Mesenchymal stem cell (in vitro differentiated cells and primary cell): ENCODE measurements at regions not wholly inside any gene's neighbourhood (a gene's known extent, or its start where the extent isn't known, plus 50 kb on each side); places are given as distances from the start of the nearest gene placed in this dataset.

Experiments
- DNase-seq: peaks from one replicate; pipeline ENCODE4 v3.0.0-alpha.2; 2013
- H2AFZ ChIP-seq: one replicate; pipeline ENCODE4 v1.6.1; 2013; ENCODE audit warnings: low read depth, mild to moderate bottlenecking, control low read depth, inconsistent platforms, low read length, moderate library complexity
- H2AK5ac ChIP-seq: 2 replicates; pipeline ENCODE4 v1.6.1; 2013; ENCODE audit warnings: low read length, moderate library complexity, mild to moderate bottlenecking, inconsistent platforms; ENCODE audit not compliant: severe bottlenecking
- H2BK120ac ChIP-seq: one replicate; pipeline ENCODE4 v1.6.1; 2013; ENCODE audit warnings: low read depth, mild to moderate bottlenecking, inconsistent platforms, low read length, moderate library complexity
- H2BK12ac ChIP-seq, 2 experiments: one replicate each; pipeline ENCODE4 v1.6.1; 2013; ENCODE audit warnings: inconsistent platforms in 2 of 2, low read length in 2 of 2, mild to moderate bottlenecking in 2 of 2, moderate library complexity in 2 of 2, control low read depth in 1 of 2
- H2BK15ac ChIP-seq: one replicate; pipeline ENCODE4 v1.6.1; 2013; ENCODE audit warnings: mild to moderate bottlenecking, low read depth, inconsistent platforms; ENCODE audit not compliant: poor library complexity, severe bottlenecking
- H2BK5ac ChIP-seq: 2 replicates; pipeline ENCODE4 v1.6.1; 2013; ENCODE audit warnings: low read depth, mild to moderate bottlenecking, low read length, control low read depth, inconsistent platforms; ENCODE audit not compliant: poor library complexity, severe bottlenecking
- H3K14ac ChIP-seq, 2 experiments: one replicate each; pipeline ENCODE4 v1.6.1; 2013; ENCODE audit warnings: inconsistent platforms in 2 of 2, low read length in 2 of 2, control low read depth in 1 of 2, mild to moderate bottlenecking in 1 of 2, moderate library complexity in 1 of 2
- H3K18ac ChIP-seq, 2 experiments: one replicate each; pipeline ENCODE4 v1.6.1; 2013; ENCODE audit warnings: inconsistent platforms in 2 of 2, low read length in 2 of 2, control low read depth in 1 of 2, low read depth in 1 of 2, mild to moderate bottlenecking in 1 of 2
- H3K23ac ChIP-seq, 2 experiments: one replicate each; pipeline ENCODE4 v1.6.1; 2013; ENCODE audit warnings: inconsistent platforms in 2 of 2, low read length in 2 of 2, mild to moderate bottlenecking in 2 of 2, moderate library complexity in 2 of 2, control low read depth in 1 of 2
- H3K27ac ChIP-seq: 2 replicates; pipeline ENCODE4 v1.5.1; 2013; ENCODE audit warnings: mild to moderate bottlenecking, moderate library complexity, low read length, control low read depth, inconsistent platforms; ENCODE audit not compliant: poor library complexity, severe bottlenecking
- H3K27me3 ChIP-seq, 2 experiments: 2 replicates each; pipeline versions ENCODE4 v1.6.1 to v1.7.0; 2013; ENCODE audit warnings: low read length in 2 of 2, mild to moderate bottlenecking in 2 of 2, moderate library complexity in 2 of 2, control low read depth in 1 of 2, inconsistent platforms in 1 of 2; ENCODE audit not compliant: control insufficient read depth in 1 of 2, insufficient read depth in 1 of 2
- H3K36me3 ChIP-seq, 2 experiments: 2 replicates each; pipeline versions ENCODE4 v1.6.1 to v1.7.0; 2013; ENCODE audit warnings: low read length in 2 of 2, control low read depth in 1 of 2, inconsistent platforms in 1 of 2, low read depth in 1 of 2, mild to moderate bottlenecking in 1 of 2; ENCODE audit not compliant: insufficient read depth in 2 of 2, control insufficient read depth in 1 of 2
- H3K4ac ChIP-seq, 2 experiments: one replicate each; pipeline ENCODE4 v1.6.1; 2013; ENCODE audit warnings: inconsistent platforms in 2 of 2, low read length in 2 of 2, mild to moderate bottlenecking in 2 of 2, moderate library complexity in 2 of 2, control low read depth in 1 of 2, low read depth in 1 of 2
- H3K4me1 ChIP-seq: 2 replicates; pipeline ENCODE4 v1.6.1; 2013; ENCODE audit warnings: low read depth, low read length, control low read depth; ENCODE audit not compliant: control insufficient read depth, insufficient read depth
- H3K4me2 ChIP-seq: 2 replicates; pipeline ENCODE4 v1.6.1; 2013; ENCODE audit warnings: low read length, mild to moderate bottlenecking, inconsistent platforms; ENCODE audit not compliant: poor library complexity, severe bottlenecking
- H3K4me3 ChIP-seq, 2 experiments: 2 replicates each; pipeline versions ENCODE4 v1.5.1 to v1.7.0; 2013; ENCODE audit warnings: low read length in 2 of 2, mild to moderate bottlenecking in 2 of 2, control low read depth in 1 of 2, low read depth in 1 of 2; ENCODE audit not compliant: insufficient read depth in 1 of 2
- H3K79me1 ChIP-seq: replicated peaks from 2 replicates; pipeline ENCODE4 v1.6.1; 2013; ENCODE audit warnings: mild to moderate bottlenecking, control low read depth, low read length, inconsistent platforms; ENCODE audit not compliant: poor library complexity, severe bottlenecking
- H3K9ac ChIP-seq: 2 replicates; pipeline ENCODE4 v1.7.0; 2013; ENCODE audit warnings: mild to moderate bottlenecking, low read length, moderate library complexity
- H3K9me3 ChIP-seq: 2 replicates; pipeline ENCODE4 v1.7.0; 2013; ENCODE audit warnings: mild to moderate bottlenecking, low read length; ENCODE audit not compliant: control insufficient read depth
- H4K8ac ChIP-seq: one replicate; pipeline ENCODE4 v1.6.1; 2013; ENCODE audit warnings: inconsistent platforms, mild to moderate bottlenecking, low read length, moderate library complexity
- H4K91ac ChIP-seq: one replicate; pipeline ENCODE4 v1.6.1; 2013; ENCODE audit warnings: mild to moderate bottlenecking, low read length, inconsistent platforms
- WGBS: methylation state at CpG from one replicate; pipeline ENCODE4 v1.1.7; 2013; ENCODE audit warnings: mixed read lengths; 5-methylcytosine and 5-hydroxymethylcytosine counted together

DNA sequence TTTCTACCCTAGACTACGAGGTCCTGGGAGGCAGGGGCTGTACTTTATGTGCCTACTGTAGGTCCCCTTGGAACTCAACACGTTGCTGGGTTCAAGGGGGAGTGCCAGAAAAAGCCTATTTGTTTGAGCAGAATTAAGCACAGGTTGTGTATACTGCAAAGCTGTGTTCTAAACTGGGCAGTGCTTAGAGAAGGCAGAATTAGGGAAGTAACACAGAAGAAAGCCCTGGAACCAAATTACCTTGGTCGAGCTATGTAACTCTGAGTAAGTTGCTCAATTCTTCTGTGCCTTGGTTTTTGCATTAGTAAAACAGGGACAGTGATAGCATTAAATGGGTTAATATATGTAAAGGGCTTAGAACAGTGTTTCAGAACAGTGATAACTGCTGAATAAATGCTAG lies 245.0 kb upstream of the SFRP2 start:
- Histone ChIP-seq H3K27ac (no peak overlapping the region), H2BK120ac (no peak overlapping the region), H3K14ac (no peak overlapping the region), H3K79me1 (no peaks in the 10 kb centered on the region), H2BK15ac (no peak overlapping the region), H3K36me3 (no peaks in the 10 kb centered on the region), H3K9me3 (no peaks in the 10 kb centered on the region), H3K27me3 (no peaks in the 10 kb centered on the region), H3K23ac (no peak overlapping the region), H4K91ac (no peak overlapping the region), H3K4me2 (no peak overlapping the region), H3K4ac (no peak overlapping the region), H4K8ac (no peak overlapping the region), H2AFZ (no peak overlapping the region), H2BK12ac (no peak overlapping the region), H2BK5ac (no peak overlapping the region), H3K18ac (no peak overlapping the region), H2AK5ac (no peak overlapping the region), H3K4me3 (no peak overlapping the region), H3K9ac (no peak overlapping the region), H3K4me1 (no peaks in the 10 kb centered on the region)
- DNase-seq, result no peak
- WGBS, result 85% methylated on average over 3 of the region's 3 CpGs

DNA sequence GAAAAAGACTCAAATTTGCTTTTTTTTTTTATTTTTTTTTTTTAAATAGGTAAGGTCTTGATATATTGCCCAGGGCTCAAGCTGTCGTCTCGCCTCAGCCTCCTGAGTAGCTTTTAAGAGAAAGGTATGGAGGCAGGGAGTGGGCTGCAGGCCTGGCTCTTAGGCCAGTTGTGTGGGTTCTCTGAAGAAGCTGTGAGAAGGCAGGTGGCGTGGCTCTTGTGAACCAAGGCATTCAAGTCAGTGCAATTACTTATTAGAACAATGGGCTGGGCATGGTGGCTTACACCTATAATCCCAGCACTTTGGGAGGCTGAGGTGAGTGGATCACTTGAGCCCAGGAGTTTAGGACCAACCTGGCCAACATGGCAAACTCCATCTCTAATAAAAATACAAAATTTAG lies 244.0 kb upstream of the SFRP2 start:
- Histone ChIP-seq H3K79me1 (no peaks in the 10 kb centered on the region), H3K27ac (no peak overlapping the region), H2BK120ac (no peak overlapping the region), H3K23ac (no peak overlapping the region), H4K8ac (no peak overlapping the region), H3K18ac (no peak overlapping the region), H2AK5ac (no peak overlapping the region), H3K4me1 (no peaks in the 10 kb centered on the region), H2BK12ac (no peak overlapping the region), H3K4ac (no peak overlapping the region), H3K9me3 (no peaks in the 10 kb centered on the region), H2BK5ac (no peak overlapping the region), H3K4me3 (no peak overlapping the region), H3K27me3 (no peaks in the 10 kb centered on the region), H3K9ac (no peak overlapping the region), H3K14ac (no peak overlapping the region), H2AFZ (no peak overlapping the region), H3K4me2 (no peak overlapping the region), H3K36me3 (no peaks in the 10 kb centered on the region), H4K91ac (no peak overlapping the region), H2BK15ac (no peak overlapping the region)
- WGBS, result 93% methylated on average over 3 of the region's 3 CpGs
- DNase-seq, result no peak

DNA sequence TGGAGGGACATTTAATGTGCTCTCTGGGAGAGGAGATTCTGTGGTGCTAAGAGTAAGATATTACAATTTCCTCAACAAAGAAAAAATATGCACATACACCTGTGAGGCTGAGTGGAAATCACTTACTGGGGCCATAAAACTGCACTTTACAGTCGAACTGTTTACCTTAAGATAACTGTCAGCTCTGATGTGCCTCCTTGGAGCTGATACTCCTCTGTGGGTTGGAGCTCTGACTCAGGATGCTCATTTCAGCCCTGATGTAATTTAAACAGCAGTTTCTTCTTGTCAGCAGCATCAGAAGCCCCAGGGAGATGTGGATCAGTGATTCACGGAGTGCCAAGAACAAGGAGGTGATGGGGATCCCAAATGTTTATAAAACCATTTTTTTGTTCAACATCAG lies 241.9 kb upstream of the SFRP2 start:
- H3K18ac ChIP-seq, result no peak overlapping the region
- no peaks in the 10 kb centered on the region for H3K9me3 ChIP-seq
- no peak overlapping the region for H3K4me2 ChIP-seq
- no peak overlapping the region for H2BK15ac ChIP-seq
- H4K91ac ChIP-seq, result no peak overlapping the region
- no peak overlapping the region for H4K8ac ChIP-seq
- WGBS, result 5% methylated on average over 1 of the region's 2 CpGs
- no peak overlapping the region for H2BK5ac ChIP-seq
- no peak overlapping the region for H3K27ac ChIP-seq
- H2BK120ac ChIP-seq, result no peak overlapping the region
- no peak overlapping the region for H3K9ac ChIP-seq
- H3K4me3 ChIP-seq, result no peak overlapping the region
- no peak overlapping the region for H3K23ac ChIP-seq
- no peaks in the 10 kb centered on the region for H3K4me1 ChIP-seq
- no peaks in the 10 kb centered on the region for H3K79me1 ChIP-seq
- H2BK12ac ChIP-seq, result no peak overlapping the region
- H3K4ac ChIP-seq, result no peak overlapping the region
- H3K36me3 ChIP-seq, result no peaks in the 10 kb centered on the region
- H2AK5ac ChIP-seq, result no peak overlapping the region
- H2AFZ ChIP-seq, result no peak overlapping the region
- H3K14ac ChIP-seq, result no peak overlapping the region
- no peaks in the 10 kb centered on the region for H3K27me3 ChIP-seq
- peak; percentile 56 for DNase-seq

DNA sequence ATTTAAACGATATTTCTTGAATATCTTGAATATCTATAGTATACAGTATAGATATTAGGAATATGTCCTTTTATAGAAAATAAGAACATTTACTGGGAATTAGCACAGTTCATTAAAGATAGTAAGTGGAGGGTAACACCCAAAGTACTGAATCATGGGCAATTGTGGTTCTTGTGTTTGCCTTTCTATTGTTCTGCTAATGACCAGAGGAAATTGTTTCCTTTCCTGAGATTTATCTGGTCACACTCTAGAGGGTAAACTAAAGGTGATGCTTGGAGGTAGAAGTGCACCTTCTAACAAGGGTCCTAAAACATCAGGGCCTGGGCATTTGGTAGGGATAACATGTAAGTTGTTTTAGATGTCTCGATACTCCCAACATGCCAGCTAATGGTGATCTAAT lies 241.3 kb upstream of the SFRP2 start:
- H4K91ac ChIP-seq, result no peak overlapping the region
- H2BK120ac ChIP-seq, result no peak overlapping the region
- DNase-seq, result no peak
- no peaks in the 10 kb centered on the region for H3K79me1 ChIP-seq
- no peak overlapping the region for H3K18ac ChIP-seq
- no peak overlapping the region for H3K4me3 ChIP-seq
- no peak overlapping the region for H3K4me2 ChIP-seq
- no peaks in the 10 kb centered on the region for H3K4me1 ChIP-seq
- no peak overlapping the region for H2AFZ ChIP-seq
- H3K9me3 ChIP-seq, result no peaks in the 10 kb centered on the region
- H2BK5ac ChIP-seq, result no peak overlapping the region
- no peak overlapping the region for H3K4ac ChIP-seq
- no peak overlapping the region for H3K14ac ChIP-seq
- no peak overlapping the region for H3K9ac ChIP-seq
- no peak overlapping the region for H4K8ac ChIP-seq
- H3K27me3 ChIP-seq, result no peaks in the 10 kb centered on the region
- H3K27ac ChIP-seq, result no peak overlapping the region
- no peak overlapping the region for H2BK12ac ChIP-seq
- no peak overlapping the region for H2BK15ac ChIP-seq
- H3K23ac ChIP-seq, result no peak overlapping the region
- WGBS, result no CpG with 5 or more reads among the region's 2 CpGs
- H3K36me3 ChIP-seq, result no peaks in the 10 kb centered on the region
- H2AK5ac ChIP-seq, result no peak overlapping the region
